ENCODE measurements at regions not wholly inside any gene's neighbourhood (a gene's known extent, or its start where the extent isn't known, plus 50 kb on each side); places are given as distances from the start of the nearest gene placed in this dataset.

DNA sequence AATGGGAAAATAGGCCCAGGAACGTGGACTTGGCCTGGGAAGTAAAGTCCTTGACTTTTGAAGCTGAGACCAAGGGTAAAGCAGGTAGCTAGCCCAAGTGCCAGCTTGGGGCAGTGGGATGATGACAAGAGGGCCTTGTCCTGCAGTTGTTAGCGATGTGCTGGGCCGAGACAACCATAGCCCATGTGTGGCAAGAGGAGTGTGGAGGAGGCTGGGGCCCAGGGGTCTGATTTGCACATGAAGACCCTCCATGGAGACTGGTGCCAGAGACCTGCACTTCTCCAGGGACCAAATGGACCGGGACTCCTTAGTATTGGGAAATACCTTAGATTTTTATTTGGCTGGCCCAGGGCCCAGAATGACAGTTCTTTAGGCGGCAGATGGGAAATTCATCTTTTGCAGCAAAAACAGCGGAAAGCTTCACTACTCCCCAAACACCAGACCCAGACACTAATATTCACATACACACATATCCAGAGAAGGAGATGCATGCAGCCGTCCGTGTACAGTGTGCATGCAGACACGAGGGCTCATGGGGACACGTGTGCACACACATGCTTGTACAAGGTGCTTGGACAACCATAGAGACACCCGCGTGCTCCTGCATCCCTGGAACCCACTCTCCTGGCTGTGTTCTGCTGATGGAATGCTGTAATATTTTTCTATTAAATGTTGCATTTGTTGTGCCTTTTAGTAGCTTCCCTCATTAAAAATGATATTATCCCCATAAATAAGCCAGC lies 78.1 kb upstream of the CSF3R start:
- no peak for TF ChIP-seq CTCF (IDR thresholded peaks at IDR 0.05)

DNA sequence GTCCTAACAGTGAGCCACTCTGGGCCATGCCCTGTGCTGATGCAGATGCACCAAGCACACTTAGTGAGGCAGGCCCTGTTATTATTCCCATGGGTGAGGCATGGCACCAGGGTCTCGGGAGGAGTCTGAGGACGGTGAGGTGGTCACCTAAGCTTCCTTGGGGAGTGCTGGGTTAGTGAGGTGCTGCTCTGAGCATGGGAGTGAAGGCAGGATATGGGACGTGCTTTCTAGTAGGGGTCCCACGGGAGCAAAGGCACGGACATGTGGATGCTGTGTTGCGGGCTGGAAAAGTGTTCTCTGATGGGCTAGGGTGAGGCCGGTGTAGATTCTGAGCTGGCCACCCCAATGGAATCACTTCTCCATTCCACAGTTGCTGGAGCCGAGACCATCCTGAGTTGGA lies 77.5 kb upstream of the CSF3R start:
- no peak for TF ChIP-seq CTCF (IDR thresholded peaks at IDR 0.05)
- Mint-ChIP-seq H3K4me1 (ENCODE audit: low read depth) (no peaks in the 10 kb centered on the region), H3K36me3 (ENCODE audit: low read depth) (no peaks in the 10 kb centered on the region), H3K9me3 (ENCODE audit: low read depth) (no peaks in the 10 kb centered on the region), H3K4me3 (ENCODE audit: unreplicated experiment) (no peak overlapping the region), H3K27me3 (ENCODE audit: low read depth) (peaks cover 37% of the 10 kb centered on the region), H3K27ac (ENCODE audit: unreplicated experiment) (no peak overlapping the region)
- no peak for DNase-seq (ENCODE audit: low spot score)

More for the DNA sequence above, 78.1 kb upstream of the CSF3R start:
- Mint-ChIP-seq H3K4me1 (ENCODE audit: low read depth) (no peaks in the 10 kb centered on the region), H3K27ac (ENCODE audit: unreplicated experiment) (no peak overlapping the region), H3K4me3 (ENCODE audit: unreplicated experiment) (no peak overlapping the region), H3K36me3 (ENCODE audit: low read depth) (no peaks in the 10 kb centered on the region), H3K9me3 (ENCODE audit: low read depth) (no peaks in the 10 kb centered on the region), H3K27me3 (ENCODE audit: low read depth) (peaks cover 34% of the 10 kb centered on the region)
- no peak for DNase-seq (ENCODE audit: low spot score)

DNA sequence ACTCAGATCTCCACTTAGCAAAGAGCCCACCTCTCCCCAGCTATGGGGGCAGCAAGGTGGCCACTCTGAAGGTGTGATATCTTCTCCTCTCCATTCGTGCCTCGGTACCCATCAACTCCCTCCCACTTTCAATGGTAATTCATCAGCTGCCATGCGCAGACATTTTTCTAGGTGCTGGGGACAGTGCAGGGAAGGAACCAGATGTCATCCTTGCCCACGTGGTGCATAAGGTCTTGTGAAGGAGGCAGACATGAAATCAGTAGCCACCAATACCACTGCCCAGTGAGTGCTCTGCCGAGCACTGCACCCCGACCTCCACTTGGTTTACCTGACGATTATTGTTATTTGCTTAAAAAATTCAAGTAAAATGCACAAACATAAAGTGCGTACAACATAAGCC lies 76.3 kb upstream of the CSF3R start:
- no peak for TF ChIP-seq CTCF (IDR thresholded peaks at IDR 0.05)
- no peak overlapping the region for H3K4me3 Mint-ChIP-seq (ENCODE audit: unreplicated experiment)
- no peak overlapping the region for H3K27ac Mint-ChIP-seq (ENCODE audit: unreplicated experiment)
- H3K27me3 Mint-ChIP-seq (ENCODE audit: low read depth): peaks cover 46% of the 10 kb centered on the region
- no peaks in the 10 kb centered on the region for H3K36me3 Mint-ChIP-seq (ENCODE audit: low read depth)
- DNase-seq (ENCODE audit: low spot score): no peak
- no peaks in the 10 kb centered on the region for H3K4me1 Mint-ChIP-seq (ENCODE audit: low read depth)
- no peaks in the 10 kb centered on the region for H3K9me3 Mint-ChIP-seq (ENCODE audit: low read depth)

DNA sequence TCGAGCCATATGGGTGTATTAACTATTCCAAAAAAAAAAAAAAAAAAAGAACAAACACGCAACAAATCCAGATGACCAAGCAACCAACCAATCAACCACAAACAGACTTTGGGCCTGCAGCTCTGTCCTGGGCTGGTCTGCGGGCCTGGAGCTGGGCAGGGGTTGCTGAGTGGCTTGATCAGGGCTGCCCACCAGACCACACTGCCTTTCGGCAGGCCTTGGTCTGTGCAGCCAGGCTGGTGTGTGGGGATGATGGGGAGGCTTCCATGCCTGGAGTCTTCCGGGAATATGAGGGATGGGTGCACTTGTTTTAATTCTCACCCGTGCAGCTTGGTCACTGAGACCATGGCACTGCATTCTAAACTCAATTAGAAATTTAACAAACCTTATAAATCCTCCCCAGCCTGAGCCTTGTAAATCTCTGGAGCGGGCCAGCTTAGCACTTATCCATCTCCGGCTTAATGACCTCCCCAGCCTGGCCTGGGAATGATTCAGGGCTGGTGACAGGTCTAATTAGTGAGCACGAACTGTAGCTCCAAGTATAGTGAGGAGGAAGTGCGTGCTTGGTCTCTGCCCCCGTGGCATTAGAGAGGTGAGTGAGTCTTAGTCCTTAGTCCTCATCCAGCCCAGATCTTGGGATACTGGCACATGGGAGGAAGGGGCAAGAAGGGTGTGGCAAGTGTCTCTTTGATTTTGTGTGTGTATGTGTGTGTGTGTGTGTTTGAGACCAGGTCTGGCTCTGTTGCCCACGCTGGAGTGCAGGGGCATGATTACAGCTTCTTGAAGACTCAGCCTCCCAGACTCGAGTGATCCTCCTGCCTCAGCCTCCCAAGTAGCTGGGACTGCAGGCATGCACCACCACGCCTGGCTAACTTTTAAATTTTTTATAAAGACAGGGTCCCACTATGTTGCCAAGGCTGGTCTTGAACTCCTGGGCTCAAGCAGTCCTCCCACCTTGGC lies 74.6 kb upstream of the CSF3R start:
- H3K27me3 Mint-ChIP-seq (ENCODE audit: low read depth): peaks cover 55% of the 10 kb centered on the region
- no peak overlapping the region for H3K27ac Mint-ChIP-seq (ENCODE audit: unreplicated experiment)
- TF ChIP-seq CTCF (IDR thresholded peaks at IDR 0.05): no peak
- no peak overlapping the region for H3K4me3 Mint-ChIP-seq (ENCODE audit: unreplicated experiment)
- no peaks in the 10 kb centered on the region for H3K9me3 Mint-ChIP-seq (ENCODE audit: low read depth)
- H3K36me3 Mint-ChIP-seq (ENCODE audit: low read depth): no peaks in the 10 kb centered on the region
- DNase-seq (ENCODE audit: low spot score): no peak
- no peaks in the 10 kb centered on the region for H3K4me1 Mint-ChIP-seq (ENCODE audit: low read depth)

DNA sequence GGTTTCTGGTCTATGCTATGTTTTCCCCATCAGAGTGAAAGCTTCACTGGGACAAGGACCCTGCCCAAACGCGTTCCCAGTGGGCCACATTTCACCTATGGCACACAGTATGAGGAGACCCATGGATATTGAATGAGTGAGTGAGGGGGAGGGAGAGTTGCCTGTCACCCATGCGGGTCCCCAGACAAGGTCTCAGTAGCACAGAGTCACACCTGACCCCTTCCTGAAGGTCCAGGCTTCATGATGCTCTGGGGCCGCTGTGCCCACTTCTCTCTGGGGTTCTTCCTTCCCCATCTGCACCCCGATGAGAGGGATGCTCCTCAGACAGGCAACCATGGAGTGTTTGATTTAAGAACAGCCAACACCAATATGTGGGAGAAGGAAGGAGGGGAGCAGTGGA lies 72.3 kb upstream of the CSF3R start:
- H3K9me3 Mint-ChIP-seq (ENCODE audit: low read depth): no peaks in the 10 kb centered on the region
- no peak overlapping the region for H3K27ac Mint-ChIP-seq (ENCODE audit: unreplicated experiment)
- H3K4me1 Mint-ChIP-seq (ENCODE audit: low read depth): no peaks in the 10 kb centered on the region
- no peak for TF ChIP-seq CTCF (IDR thresholded peaks at IDR 0.05)
- DNase-seq (ENCODE audit: low spot score): no peak
- no peak overlapping the region for H3K4me3 Mint-ChIP-seq (ENCODE audit: unreplicated experiment)
- H3K27me3 Mint-ChIP-seq (ENCODE audit: low read depth): peaks cover 63% of the 10 kb centered on the region
- no peaks in the 10 kb centered on the region for H3K36me3 Mint-ChIP-seq (ENCODE audit: low read depth)

Measured in chondrocyte (in vitro differentiated cells).